IMR-90 (cell line): ENCODE measurements at regions not wholly inside any gene's neighbourhood (a gene's known extent, or its start where the extent isn't known, plus 50 kb on each side); places are given as distances from the start of the nearest gene placed in this dataset.

Source experiments
- ATAC-seq: fragments of 200-7000 bp; cut with Tn5 transposase; 2 replicates; pipeline ENCODE4 v1.9.1; 2020; ENCODE audit warnings: low read depth, mild to moderate bottlenecking, moderate library complexity
- BruUV-seq: library from RNA; stranded (reverse); fragments of 400-500 nt; replicated peaks from 2 replicates; lab custom pipeline; 2021; lab: Mats Ljungman, UMichigan
- CTCF ChIA-PET: fragments of 300-600 bp; formaldehyde crosslinking; extraction: SDS; loops from one replicate; lab custom pipeline; 2021; ENCODE audit warnings: antibody characterized with exemption; lab: Yijun Ruan, JAX
- POLR2A ChIA-PET: fragments of 300-600 bp; sonication (Branson Sonifier 250); formaldehyde crosslinking; loops from one replicate; lab custom pipeline; 2022; ENCODE audit warnings: antibody characterized with exemption; ENCODE audit not compliant: unreplicated experiment; lab: Charles Lee
- DNase-seq: peaks from one replicate; pipeline ENCODE4 v3.0.0; 2013
- H2AFZ ChIP-seq: replicated peaks from 2 replicates; pipeline ENCODE3; 2013; ENCODE audit warnings: low read length, mild to moderate bottlenecking; ENCODE audit not compliant: poor library complexity
- H2AK5ac ChIP-seq: 2 replicates; pipeline ENCODE4 v1.6.1; 2013; ENCODE audit warnings: low read depth, low read length, inconsistent platforms
- H2AK9ac ChIP-seq: replicated peaks from 2 replicates; pipeline ENCODE3; 2013; ENCODE audit warnings: mild to moderate bottlenecking, low read depth, low read length, moderate library complexity; ENCODE audit not compliant: poor library complexity
- H2BK120ac ChIP-seq: 2 replicates; pipeline ENCODE4 v1.6.1; 2013; ENCODE audit warnings: low read depth, low read length, inconsistent platforms
- H2BK15ac ChIP-seq: 3 replicates; pipeline ENCODE4 v1.6.1; 2013; ENCODE audit warnings: low read depth, low read length, inconsistent platforms
- H2BK20ac ChIP-seq: 2 replicates; pipeline ENCODE4 v1.6.1; 2013; ENCODE audit warnings: low read depth, mild to moderate bottlenecking, inconsistent platforms, low read length, moderate library complexity
- H2BK5ac ChIP-seq: 2 replicates; pipeline ENCODE4 v1.6.1; 2013; ENCODE audit warnings: mild to moderate bottlenecking, low read depth, low read length, inconsistent platforms; ENCODE audit not compliant: poor library complexity, severe bottlenecking
- H3K14ac ChIP-seq: replicated peaks from 2 replicates; pipeline ENCODE4 v1.6.1; 2013; ENCODE audit warnings: low read depth, low read length, inconsistent platforms
- H3K18ac ChIP-seq: 2 replicates; pipeline ENCODE4 v1.6.1; 2013; ENCODE audit warnings: low read depth, low read length, control low read depth
- H3K23ac ChIP-seq: 2 replicates; pipeline ENCODE4 v1.6.1; 2013; ENCODE audit warnings: low read depth, low read length, inconsistent platforms
- H3K27ac ChIP-seq: 2 replicates; pipeline ENCODE4 v1.5.1; 2013; ENCODE audit warnings: mild to moderate bottlenecking, control low read depth, low read length; ENCODE audit not compliant: insufficient read depth
- H3K27me3 ChIP-seq: 2 replicates; pipeline ENCODE4 v1.6.1; 2013; ENCODE audit warnings: low read length; ENCODE audit not compliant: control insufficient read depth, insufficient read depth
- H3K36me3 ChIP-seq: 2 replicates; pipeline ENCODE4 v1.6.1; 2013; ENCODE audit warnings: low read length, mixed read lengths; ENCODE audit not compliant: control insufficient read depth, insufficient read depth
- H3K4ac ChIP-seq: 2 replicates; pipeline ENCODE4 v1.6.1; 2013; ENCODE audit warnings: low read depth, low read length, inconsistent platforms
- H3K4me1 ChIP-seq: 2 replicates; pipeline ENCODE4 v1.6.1; 2013; ENCODE audit warnings: low read length, mixed read lengths; ENCODE audit not compliant: control insufficient read depth, insufficient read depth
- H3K4me2 ChIP-seq: 2 replicates; pipeline ENCODE4 v1.6.1; 2013; ENCODE audit warnings: low read depth, mild to moderate bottlenecking, control low read depth, low read length, moderate library complexity
- H3K4me3 ChIP-seq: 2 replicates; pipeline ENCODE4 v1.5.1; 2013; ENCODE audit warnings: low read depth, mild to moderate bottlenecking, control low read depth, low read length, moderate library complexity; ENCODE audit not compliant: insufficient read depth
- H3K56ac ChIP-seq: 2 replicates; pipeline ENCODE4 v1.6.1; 2013; ENCODE audit warnings: low read length, inconsistent platforms; ENCODE audit not compliant: insufficient read depth; ENCODE audit errors: extremely low read depth
- H3K79me1 ChIP-seq, 2 experiments: 2 replicates each; pipeline ENCODE4 v1.6.1; 2013; ENCODE audit warnings: low read length in 2 of 2, inconsistent platforms in 1 of 2, low read depth in 1 of 2
- H3K9ac ChIP-seq: 2 replicates; pipeline ENCODE4 v1.6.1; 2013; ENCODE audit warnings: low read depth, low read length, control low read depth
- H3K9me1 ChIP-seq: 2 replicates; pipeline ENCODE4 v1.6.1; 2013; ENCODE audit warnings: low read length, inconsistent platforms; ENCODE audit not compliant: insufficient read depth
- H3K9me3 ChIP-seq: 2 replicates; pipeline ENCODE4 v1.6.1; 2013; ENCODE audit warnings: low read length; ENCODE audit not compliant: control insufficient read depth, insufficient read depth
- H4K20me1 ChIP-seq: 2 replicates; pipeline ENCODE4 v1.6.1; 2013; ENCODE audit warnings: low read length, inconsistent platforms; ENCODE audit not compliant: insufficient read depth
- H4K5ac ChIP-seq: 2 replicates; pipeline ENCODE4 v1.6.1; 2013; ENCODE audit warnings: mild to moderate bottlenecking, low read depth, low read length, control low read depth
- H4K8ac ChIP-seq, 2 experiments: 2 replicates each; pipeline ENCODE4 v1.6.1; 2013; ENCODE audit warnings: low read depth in 2 of 2, low read length in 2 of 2, control low read depth in 1 of 2, inconsistent platforms in 1 of 2
- H4K91ac ChIP-seq: 2 replicates; pipeline ENCODE4 v1.6.1; 2013; ENCODE audit warnings: low read depth, low read length, inconsistent platforms; ENCODE audit not compliant: insufficient read depth
- BHLHE40 ChIP-seq: fragments of 150-350 bp; IDR thresholded peaks from 2 replicates; pipeline ENCODE4 v1.6.1; 2016; ENCODE audit warnings: mild to moderate bottlenecking, low read depth, low read length
- CEBPB ChIP-seq: IDR thresholded peaks from 2 replicates; pipeline ENCODE4 v1.6.1; 2012; ENCODE audit warnings: low read depth, low read length, improper control_type of control experiment
- CHD1 ChIP-seq: IDR thresholded peaks from 2 replicates; pipeline ENCODE4 v1.6.1; 2012; ENCODE audit warnings: low read depth, low read length, improper control_type of control experiment
- CTCF ChIP-seq: conservative IDR thresholded peaks from 2 replicates; pipeline ENCODE4 v1.5.1; 2012; ENCODE audit warnings: mild to moderate bottlenecking, low read depth, low read length, improper control_type of control experiment
- ELK1 ChIP-seq: fragments of 150-350 bp; IDR thresholded peaks from 2 replicates; pipeline ENCODE4 v1.6.1; 2016; ENCODE audit warnings: low read depth, mild to moderate bottlenecking, low read length, moderate library complexity, borderline replicate concordance
- FOS ChIP-seq: fragments of 150-350 bp; IDR thresholded peaks from 2 replicates; pipeline ENCODE4 v1.6.1; 2016; ENCODE audit warnings: low read depth, low read length
- MAFK ChIP-seq: IDR thresholded peaks from 2 replicates; pipeline ENCODE4 v1.6.1; 2012; ENCODE audit warnings: low read depth, low read length, improper control_type of control experiment
- MAZ ChIP-seq: IDR thresholded peaks from 2 replicates; pipeline ENCODE4 v1.6.1; 2012; ENCODE audit warnings: low read depth, mild to moderate bottlenecking, low read length, improper control_type of control experiment, moderate library complexity, borderline replicate concordance
- MXI1 ChIP-seq: IDR thresholded peaks from 2 replicates; pipeline ENCODE4 v1.6.1; 2012; ENCODE audit warnings: low read depth, mild to moderate bottlenecking, low read length, moderate library complexity, borderline replicate concordance
- NFE2L2 ChIP-seq: fragments of 150-350 bp; IDR thresholded peaks from 2 replicates; pipeline ENCODE4 v1.6.1; 2016; ENCODE audit warnings: low read depth, mild to moderate bottlenecking, low read length
- POLR2A ChIP-seq: IDR thresholded peaks from 2 replicates; pipeline ENCODE4 v1.6.1; 2012; ENCODE audit warnings: mild to moderate bottlenecking, low read depth, low read length
- RAD21 ChIP-seq: IDR thresholded peaks from 2 replicates; pipeline ENCODE4 v1.6.1; 2012; ENCODE audit warnings: low read length, improper control_type of control experiment
- RCOR1 ChIP-seq: IDR thresholded peaks from 2 replicates; pipeline ENCODE4 v1.6.1; 2012; ENCODE audit warnings: mild to moderate bottlenecking, low read length, improper control_type of control experiment; ENCODE audit not compliant: insufficient replicate concordance
- RFX5 ChIP-seq: IDR thresholded peaks from 2 replicates; pipeline ENCODE4 v1.8.0; 2012; ENCODE audit warnings: low read depth, mild to moderate bottlenecking, low read length, moderate library complexity
- SMC3 ChIP-seq: fragments of 150-350 bp; IDR thresholded peaks from 2 replicates; pipeline ENCODE4 v1.6.1; 2016; ENCODE audit warnings: low read depth, mild to moderate bottlenecking, antibody characterized with exemption, low read length, moderate library complexity
- USF2 ChIP-seq: fragments of 150-350 bp; IDR thresholded peaks from 2 replicates; pipeline ENCODE4 v1.6.1; 2017; ENCODE audit warnings: mild to moderate bottlenecking, antibody characterized with exemption, low read length, low read depth
- WGBS, 2 experiments: methylation state at CpG; one replicate each; pipeline versions ENCODE4 v1.1.5 to v1.1.7; 2013; ENCODE audit warnings: missing lambda C conversion rate in 2 of 2; ENCODE audit not compliant: insufficient read length in 1 of 2; ENCODE audit errors: extremely low coverage in 2 of 2; 5-methylcytosine and 5-hydroxymethylcytosine counted together
- dilution Hi-C: fragments of 300-500 bp; cut with HindIII; formaldehyde crosslinking; loops from one replicate; pipeline ENCODE4 v1.14.3; 2018; ENCODE audit warnings: low sequenced_read_pairs; ENCODE audit not compliant: unreplicated experiment
- in situ Hi-C: fragments of 300-500 bp; cut with MboI; formaldehyde crosslinking; loops from 3 replicates; pipeline ENCODE4 v1.14.3; 2019; ENCODE audit warnings: low sequenced_read_pairs, inconsistent platforms, mixed read lengths
- intact Hi-C: fragments of 100-400 bp; cut with micrococcal nuclease; formaldehyde crosslinking; loops from 2 replicates; pipeline ENCODE4 v1.10.0; 2022

- Histone ChIP-seq H2BK5ac (no peak overlapping the region), H3K79me1 (no peaks in the 10 kb centered on the region), H3K4me2 (no peak overlapping the region), H3K56ac (no peak overlapping the region), H3K23ac (no peak overlapping the region), H3K36me3 (no peaks in the 10 kb centered on the region), H3K4ac (no peak overlapping the region), H2BK120ac (no peak overlapping the region), H3K18ac (no peak overlapping the region), H3K4me1 (no peaks in the 10 kb centered on the region), H2AK5ac (no peak overlapping the region), H2AFZ (no peak overlapping the region), H4K8ac (no peak overlapping the region), H3K4me3 (no peak overlapping the region), H4K91ac (no peak overlapping the region), H3K9ac (no peak overlapping the region), H3K27ac (no peak overlapping the region), H2BK20ac (no peak overlapping the region), H4K20me1 (no peaks in the 10 kb centered on the region), H2AK9ac (no peak overlapping the region), H2BK15ac (no peak overlapping the region), H3K9me3 (no peaks in the 10 kb centered on the region), H3K27me3 (no peaks in the 10 kb centered on the region), H4K5ac (no peak overlapping the region), H3K9me1 (no peaks in the 10 kb centered on the region), H3K14ac (no peak overlapping the region)
- POLR2A ChIA-PET = no interaction called here
- BruUV-seq = no TSS peak
- TF ChIP-seq BHLHE40 (no peak), SMC3 (no peak), MAFK (no peak), MXI1 (no peak), CHD1 (no peak), RCOR1 (no peak), USF2 (no peak), CEBPB (no peak), POLR2A (no peak), NFE2L2 (no peak), RAD21 (no peak), CTCF (no peak), RFX5 (no peak), FOS (no peak), MAZ (no peak), ELK1 (no peak)
- no CpG with 5 or more reads among the region's 2 CpGs for WGBS, 2 experiments
- intact Hi-C loops (no loop called here), in situ Hi-C loops (no loop called here), dilution Hi-C loops (no loop called here)
- CTCF ChIA-PET = no interaction called here
- DNase-seq (no peak), ATAC-seq (no peak)
Measured at GRCh38 chr3:82011336-82011735, 249.9 kb upstream of the GBE1 start.
